A549 (cell line): ENCODE measurements at regions not wholly inside any gene's neighbourhood (a gene's known extent, or its start where the extent isn't known, plus 50 kb on each side); places are given as distances from the start of the nearest gene placed in this dataset.
A peak's percentile ranks its signal among the peaks of the same experiment; 100 is the strongest.
"Not testable (repeated sequence)": the region's sequence is repeated elsewhere in the genome, so short reads cannot be mapped to it uniquely, and the experiment has no call there.

ENCODE experiments used
- ATAC-seq, 2 experiments: fragments of 200-7000 bp in 1 of 2; fragments of >200 bp in 1 of 2; cut with Nextera tagmentation in 1 of 2; cut with Tn5 transposase in 1 of 2; 3 replicates each; pipeline versions ENCODE4 v1.8.0 to v1.9.1; 2018 to 2020; ENCODE audit warnings: mild to moderate bottlenecking in 1 of 2, moderate library complexity in 1 of 2
- CTCF ChIA-PET: fragments of 300-600 bp; sonication (Branson Sonifier 250); formaldehyde crosslinking; extraction: SDS; loops from one replicate; lab custom pipeline; 2021; ENCODE audit warnings: antibody characterized with exemption, inconsistent platforms; lab: Yijun Ruan, JAX
- POLR2A ChIA-PET: fragments of 350-600 bp; formaldehyde crosslinking; extraction: SDS; loops from one replicate; lab custom pipeline; 2021; ENCODE audit warnings: antibody characterized with exemption, inconsistent platforms; lab: Yijun Ruan, JAX
- DNase-seq, 2 experiments: peaks; one replicate each; pipeline versions ENCODE4 v3.0.0 to v3.0.0-alpha.2; 2011 to 2016; ENCODE audit warnings: low read depth in 1 of 2, low spot score in 1 of 2
- FAIRE-seq: peaks from 2 replicates; lab custom pipeline; 2011; peaks lifted over from hg19 to GRCh38; lab: Jason Lieb, UNC
- H3K27ac ChIP-seq, 2 experiments: fragments of >200 bp; sonication (Bioruptor Twin); formaldehyde crosslinking; 3 replicates each; pipeline ENCODE4 v1.5.1; 2016 to 2017
- H3K4me1 ChIP-seq: fragments of >200 bp; sonication (Bioruptor Twin); formaldehyde crosslinking; 3 replicates; pipeline ENCODE4 v1.6.1; 2016
- H3K4me2 ChIP-seq: fragments of >200 bp; sonication (Bioruptor Twin); formaldehyde crosslinking; 3 replicates; pipeline ENCODE4 v1.6.1; 2016
- H3K4me3 ChIP-seq: fragments of >200 bp; sonication (Bioruptor Twin); formaldehyde crosslinking; 3 replicates; pipeline ENCODE4 v1.5.1; 2016
- H3K9me3 ChIP-seq: fragments of >200 bp; sonication (Bioruptor Twin); formaldehyde crosslinking; 3 replicates; pipeline ENCODE4 v1.6.1; 2016
- CBX2 ChIP-seq: fragments of 200-600 bp; sonication (generic); IDR thresholded peaks from 2 replicates; pipeline ENCODE4 v1.6.1; 2016; ENCODE audit warnings: low read depth, mild to moderate bottlenecking, borderline replicate concordance
- CBX8 ChIP-seq: fragments of 200-600 bp; sonication (generic); IDR thresholded peaks from 2 replicates; pipeline ENCODE4 v1.6.1; 2016
- CEBPB ChIP-seq, 2 experiments: fragments of >200 bp in 1 of 2; sonication (Bioruptor Twin) in 1 of 2; formaldehyde crosslinking in 1 of 2; IDR thresholded peaks; 2 replicates each; pipeline ENCODE4 v1.6.1; 2012 to 2016
- HEYL ChIP-seq: fragments of 250-450 bp; sonication (Bioruptor Pico); IDR thresholded peaks from 2 replicates; pipeline ENCODE4 v1.8.0; 2021; ENCODE audit warnings: mild to moderate bottlenecking, moderate library complexity
- JUNB ChIP-seq: fragments of >200 bp; sonication (Bioruptor Twin); formaldehyde crosslinking; IDR thresholded peaks from 2 replicates; pipeline ENCODE4 v1.6.1; 2016
- KDM1A ChIP-seq: fragments of 200-600 bp; sonication (generic); IDR thresholded peaks from 2 replicates; pipeline ENCODE4 v1.6.1; 2016; ENCODE audit warnings: low read depth, mild to moderate bottlenecking
- MAZ ChIP-seq: fragments of 150-350 bp; IDR thresholded peaks from 2 replicates; pipeline ENCODE4 v1.6.1; 2014; ENCODE audit warnings: antibody characterized with exemption, low read depth, low read length, borderline replicate concordance
- NFE2L2 ChIP-seq: fragments of 150-350 bp; conservative IDR thresholded peaks from 2 replicates; pipeline ENCODE4 v1.6.1; 2014; ENCODE audit warnings: low read length
- POLR2AphosphoS2 ChIP-seq: conservative IDR thresholded peaks from 2 replicates; pipeline ENCODE4 v1.6.1; 2012; ENCODE audit warnings: low read length, improper control_type of control experiment, inconsistent platforms
- RCOR1 ChIP-seq: fragments of 150-350 bp; IDR thresholded peaks from 2 replicates; pipeline ENCODE4 v1.6.1; 2014; ENCODE audit warnings: antibody characterized with exemption, low read length, low read depth
- RFX5 ChIP-seq: fragments of 450-650 bp; IDR thresholded peaks from 2 replicates; pipeline ENCODE4 v1.7.1; 2014; ENCODE audit warnings: antibody characterized with exemption, mild to moderate bottlenecking, moderate library complexity
- RNF2 ChIP-seq: fragments of 200-600 bp; sonication (generic); IDR thresholded peaks from 2 replicates; pipeline ENCODE4 v1.6.1; 2016; ENCODE audit warnings: low read depth, mild to moderate bottlenecking, antibody characterized with exemption, moderate library complexity, borderline replicate concordance
- SMC3 ChIP-seq: fragments of >200 bp; sonication (Bioruptor Twin); formaldehyde crosslinking; IDR thresholded peaks from 3 replicates; pipeline ENCODE4 v1.6.1; 2018; ENCODE audit warnings: inconsistent platforms
- TP53 ChIP-seq: fragments of 250-450 bp; sonication (Bioruptor Pico); IDR thresholded peaks from 2 replicates; pipeline ENCODE4 v1.5.0; 2021; ENCODE audit warnings: mild to moderate bottlenecking, moderate library complexity
- ZC3H11A ChIP-seq: fragments of 450-650 bp; IDR thresholded peaks from 2 replicates; pipeline ENCODE4 v1.6.1; 2014; ENCODE audit warnings: antibody characterized with exemption, mild to moderate bottlenecking
- ZFP36 ChIP-seq: fragments of 450-650 bp; IDR thresholded peaks from 2 replicates; pipeline ENCODE4 v1.6.1; 2014; ENCODE audit warnings: borderline replicate concordance; ENCODE audit not compliant: partially characterized antibody
- ZNF302 ChIP-seq: fragments of 250-450 bp; sonication (Bioruptor Pico); IDR thresholded peaks from 2 replicates; pipeline ENCODE4 v1.9.0; 2021; ENCODE audit warnings: inconsistent platforms, mild to moderate bottlenecking, moderate library complexity
- WGBS: methylation state at CpG from one replicate; pipeline ENCODE4 v1.1.6; 2017; ENCODE audit errors: missing lambda C conversion rate; 5-methylcytosine and 5-hydroxymethylcytosine counted together
- TF ChIP-seq, protein P1 (sequence below): fragments of 150-350 bp; IDR thresholded peaks from 2 replicates; pipeline ENCODE4 v1.6.1; 2014; ENCODE audit warnings: low read depth, mild to moderate bottlenecking, low read length
- TF ChIP-seq, protein P2 (sequence below): IDR thresholded peaks from 2 replicates; pipeline ENCODE4 v1.6.1; 2012
- TF ChIP-seq, protein P3 (sequence below): fragments of >200 bp; sonication (Bioruptor Twin); formaldehyde crosslinking; IDR thresholded peaks from 3 replicates; pipeline ENCODE4 v1.6.1; 2016
- TF ChIP-seq, protein P4 (sequence below): fragments of 450-650 bp; IDR thresholded peaks from 2 replicates; pipeline ENCODE4 v1.6.1; 2014; ENCODE audit warnings: antibody characterized with exemption
- TF ChIP-seq, protein P5 (sequence below): fragments of 250-450 bp; sonication (Bioruptor Pico); IDR thresholded peaks from 2 replicates; pipeline ENCODE4 v1.5.0; 2020; ENCODE audit warnings: low read depth, mild to moderate bottlenecking, moderate library complexity
- TF ChIP-seq, protein P6 (sequence below): fragments of 200-600 bp; sonication (generic); IDR thresholded peaks from 2 replicates; pipeline ENCODE4 v1.6.1; 2016; ENCODE audit warnings: antibody characterized with exemption, mild to moderate bottlenecking, moderate library complexity

DNA sequence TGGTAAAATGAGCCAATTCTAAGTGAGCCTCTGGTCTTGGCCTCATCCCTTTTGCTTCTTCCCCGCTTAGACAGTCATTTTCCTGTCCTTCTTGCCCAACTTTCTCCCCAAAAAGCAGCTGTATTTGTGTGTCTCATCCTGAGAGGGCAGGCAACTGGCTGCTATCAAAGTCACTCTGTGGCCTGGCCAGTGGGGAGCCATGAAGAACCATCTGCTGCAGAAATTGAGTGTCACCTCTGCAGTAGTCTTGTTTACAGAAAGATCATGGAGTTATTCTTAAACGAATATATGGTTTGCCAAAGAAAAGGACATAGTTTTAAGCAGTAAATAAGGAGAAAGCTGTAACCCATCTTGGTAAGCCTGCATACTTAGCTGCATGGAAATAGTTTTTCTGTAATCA is 233.6 kb upstream of the ELAVL2 start:
- ATAC-seq (no peak), DNase-seq (no peak), FAIRE-seq (no peak)
- TF ChIP-seq RCOR1 (no peak), ZFP36 (no peak), TP53 (CRISPR knock-in tag) (no peak), MAZ (no peak)
- TF ChIP-seq, protein P1, sequence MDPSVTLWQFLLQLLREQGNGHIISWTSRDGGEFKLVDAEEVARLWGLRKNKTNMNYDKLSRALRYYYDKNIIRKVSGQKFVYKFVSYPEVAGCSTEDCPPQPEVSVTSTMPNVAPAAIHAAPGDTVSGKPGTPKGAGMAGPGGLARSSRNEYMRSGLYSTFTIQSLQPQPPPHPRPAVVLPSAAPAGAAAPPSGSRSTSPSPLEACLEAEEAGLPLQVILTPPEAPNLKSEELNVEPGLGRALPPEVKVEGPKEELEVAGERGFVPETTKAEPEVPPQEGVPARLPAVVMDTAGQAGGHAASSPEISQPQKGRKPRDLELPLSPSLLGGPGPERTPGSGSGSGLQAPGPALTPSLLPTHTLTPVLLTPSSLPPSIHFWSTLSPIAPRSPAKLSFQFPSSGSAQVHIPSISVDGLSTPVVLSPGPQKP, result no peak
- TF ChIP-seq, protein P2, sequence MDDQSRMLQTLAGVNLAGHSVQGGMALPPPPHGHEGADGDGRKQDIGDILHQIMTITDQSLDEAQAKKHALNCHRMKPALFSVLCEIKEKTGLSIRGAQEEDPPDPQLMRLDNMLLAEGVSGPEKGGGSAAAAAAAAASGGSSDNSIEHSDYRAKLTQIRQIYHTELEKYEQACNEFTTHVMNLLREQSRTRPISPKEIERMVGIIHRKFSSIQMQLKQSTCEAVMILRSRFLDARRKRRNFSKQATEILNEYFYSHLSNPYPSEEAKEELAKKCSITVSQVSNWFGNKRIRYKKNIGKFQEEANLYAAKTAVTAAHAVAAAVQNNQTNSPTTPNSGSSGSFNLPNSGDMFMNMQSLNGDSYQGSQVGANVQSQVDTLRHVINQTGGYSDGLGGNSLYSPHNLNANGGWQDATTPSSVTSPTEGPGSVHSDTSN, result no peak
- 3% methylated on average over 2 of the region's 2 CpGs for WGBS
- Histone ChIP-seq H3K4me1 (no peaks in the 10 kb centered on the region), H3K9me3 (no peaks in the 10 kb centered on the region), H3K4me2 (no peak overlapping the region), H3K4me3 (no peak overlapping the region), H3K27ac (no peak overlapping the region)
- POLR2A ChIA-PET, result no interaction called here
- CTCF ChIA-PET, result no interaction called here

DNA sequence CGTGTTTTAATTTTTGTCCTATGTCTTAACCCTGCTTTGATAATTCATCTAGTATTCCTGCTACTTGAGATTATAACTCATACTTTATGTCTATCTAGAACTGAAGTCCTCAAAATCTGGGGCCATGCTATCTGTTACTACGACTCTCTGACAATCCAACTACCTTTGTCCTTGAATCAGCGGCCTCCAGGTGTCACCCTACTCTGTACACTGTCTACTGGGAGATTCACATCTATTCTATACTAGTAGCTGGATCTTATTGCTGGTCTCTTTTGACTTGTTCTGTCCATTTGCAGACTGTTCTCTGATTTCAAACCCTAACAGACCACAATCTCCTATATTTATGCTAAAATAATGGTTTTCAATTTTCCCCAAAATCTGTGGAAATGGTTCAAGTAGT is 225.5 kb upstream of the ELAVL2 start:
- DNase-seq, result no peak

DNA sequence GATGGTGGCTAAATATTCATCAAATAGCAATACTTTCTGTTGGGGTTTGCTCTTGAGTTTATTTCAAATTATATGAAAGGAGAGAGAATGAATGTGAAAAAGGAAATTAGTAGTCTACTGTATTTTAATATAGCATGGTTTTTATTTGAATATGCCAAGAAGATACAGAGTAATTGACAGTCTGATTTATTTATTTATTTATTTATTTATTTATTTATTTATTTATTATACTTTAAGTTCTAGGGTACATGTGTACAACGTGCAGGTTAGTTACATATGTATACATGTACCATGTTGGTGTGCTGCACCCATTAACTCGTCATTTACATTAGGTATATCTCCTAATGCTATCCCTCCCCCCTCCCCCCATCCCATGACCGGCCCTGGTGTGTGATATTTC is 224.2 kb upstream of the ELAVL2 start:
- H3K4me1 ChIP-seq, ATAC-seq, H3K4me2 ChIP-seq, FAIRE-seq, H3K4me3 ChIP-seq, DNase-seq, H3K9me3 ChIP-seq, H3K27ac ChIP-seq, POLR2A ChIA-PET, CTCF ChIA-PET: not testable (repeated sequence)
- peak; percentile 85 for TF ChIP-seq ZC3H11A
- WGBS, result 2% methylated on average over 3 of the region's 3 CpGs

More for the DNA sequence above, 225.5 kb upstream of the ELAVL2 start:
- ATAC-seq, result no peak
- TF ChIP-seq POLR2AphosphoS2 (no peak), JUNB (no peak)
- FAIRE-seq, result no peak
- no peaks in the 10 kb centered on the region for H3K9me3 ChIP-seq
- WGBS, result 1% methylated on average over 3 of the region's 3 CpGs
- H3K4me1 ChIP-seq, result no peaks in the 10 kb centered on the region
- ChIA-PET CTCF (no interaction called here), POLR2A (no interaction called here)
- H3K27ac ChIP-seq, result no peak overlapping the region
- H3K4me2 ChIP-seq, result no peak overlapping the region
- no peak overlapping the region for H3K4me3 ChIP-seq

DNA sequence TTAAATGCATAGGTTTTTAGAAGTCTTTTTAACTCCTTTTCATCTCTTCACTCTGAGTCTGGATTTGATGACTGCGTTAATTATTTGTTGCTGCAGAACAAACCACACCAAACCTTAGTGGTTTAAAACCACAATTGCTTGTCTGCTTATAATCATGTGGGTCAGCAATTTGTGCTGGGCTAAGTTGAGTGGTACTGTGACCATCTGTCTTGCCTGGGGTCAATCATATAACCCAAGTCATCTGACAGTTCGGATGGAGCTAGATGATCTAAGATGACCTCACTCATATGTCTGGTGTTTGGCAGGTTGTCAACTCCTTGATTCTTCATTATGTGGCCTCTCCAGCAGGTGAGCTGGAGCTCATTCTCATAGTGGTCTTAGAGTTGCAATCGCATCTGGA is 219.1 kb upstream of the ELAVL2 start:
- H3K4me3 ChIP-seq, result no peak overlapping the region
- H3K9me3 ChIP-seq, result no peaks in the 10 kb centered on the region; the same call in 2 of the 3 replicates
- 3% methylated on average over 3 of the region's 3 CpGs for WGBS
- POLR2A ChIA-PET, result no interaction called here
- DNase-seq (no peak), FAIRE-seq (no peak), ATAC-seq (no peak)
- no peaks in the 10 kb centered on the region for H3K4me1 ChIP-seq
- no peak overlapping the region for H3K27ac ChIP-seq
- CTCF ChIA-PET, result no interaction called here
- H3K4me2 ChIP-seq, result no peak overlapping the region
- no peak for TF ChIP-seq CBX2
- no peak for TF ChIP-seq RFX5
- TF ChIP-seq CEBPB (IDR thresholded peaks at IDR 0.05), result no peak
- no peak for TF ChIP-seq JUNB
- TF ChIP-seq RCOR1, result no peak
- TF ChIP-seq NFE2L2, result no peak
- TF ChIP-seq, protein P3, sequence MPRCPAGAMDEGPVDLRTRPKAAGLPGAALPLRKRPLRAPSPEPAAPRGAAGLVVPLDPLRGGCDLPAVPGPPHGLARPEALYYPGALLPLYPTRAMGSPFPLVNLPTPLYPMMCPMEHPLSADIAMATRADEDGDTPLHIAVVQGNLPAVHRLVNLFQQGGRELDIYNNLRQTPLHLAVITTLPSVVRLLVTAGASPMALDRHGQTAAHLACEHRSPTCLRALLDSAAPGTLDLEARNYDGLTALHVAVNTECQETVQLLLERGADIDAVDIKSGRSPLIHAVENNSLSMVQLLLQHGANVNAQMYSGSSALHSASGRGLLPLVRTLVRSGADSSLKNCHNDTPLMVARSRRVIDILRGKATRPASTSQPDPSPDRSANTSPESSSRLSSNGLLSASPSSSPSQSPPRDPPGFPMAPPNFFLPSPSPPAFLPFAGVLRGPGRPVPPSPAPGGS, result no peak
- TF ChIP-seq ZNF302, result no peak
- no peak for TF ChIP-seq KDM1A
- TF ChIP-seq CBX8, result no peak
- TF ChIP-seq, protein P4, sequence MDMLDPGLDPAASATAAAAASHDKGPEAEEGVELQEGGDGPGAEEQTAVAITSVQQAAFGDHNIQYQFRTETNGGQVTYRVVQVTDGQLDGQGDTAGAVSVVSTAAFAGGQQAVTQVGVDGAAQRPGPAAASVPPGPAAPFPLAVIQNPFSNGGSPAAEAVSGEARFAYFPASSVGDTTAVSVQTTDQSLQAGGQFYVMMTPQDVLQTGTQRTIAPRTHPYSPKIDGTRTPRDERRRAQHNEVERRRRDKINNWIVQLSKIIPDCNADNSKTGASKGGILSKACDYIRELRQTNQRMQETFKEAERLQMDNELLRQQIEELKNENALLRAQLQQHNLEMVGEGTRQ, result no peak
- no peak for TF ChIP-seq RNF2
- TF ChIP-seq, protein P5, sequence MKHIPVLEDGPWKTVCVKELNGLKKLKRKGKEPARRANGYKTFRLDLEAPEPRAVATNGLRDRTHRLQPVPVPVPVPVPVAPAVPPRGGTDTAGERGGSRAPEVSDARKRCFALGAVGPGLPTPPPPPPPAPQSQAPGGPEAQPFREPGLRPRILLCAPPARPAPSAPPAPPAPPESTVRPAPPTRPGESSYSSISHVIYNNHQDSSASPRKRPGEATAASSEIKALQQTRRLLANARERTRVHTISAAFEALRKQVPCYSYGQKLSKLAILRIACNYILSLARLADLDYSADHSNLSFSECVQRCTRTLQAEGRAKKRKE (CRISPR knock-in tag), result no peak
- TF ChIP-seq, protein P6, sequence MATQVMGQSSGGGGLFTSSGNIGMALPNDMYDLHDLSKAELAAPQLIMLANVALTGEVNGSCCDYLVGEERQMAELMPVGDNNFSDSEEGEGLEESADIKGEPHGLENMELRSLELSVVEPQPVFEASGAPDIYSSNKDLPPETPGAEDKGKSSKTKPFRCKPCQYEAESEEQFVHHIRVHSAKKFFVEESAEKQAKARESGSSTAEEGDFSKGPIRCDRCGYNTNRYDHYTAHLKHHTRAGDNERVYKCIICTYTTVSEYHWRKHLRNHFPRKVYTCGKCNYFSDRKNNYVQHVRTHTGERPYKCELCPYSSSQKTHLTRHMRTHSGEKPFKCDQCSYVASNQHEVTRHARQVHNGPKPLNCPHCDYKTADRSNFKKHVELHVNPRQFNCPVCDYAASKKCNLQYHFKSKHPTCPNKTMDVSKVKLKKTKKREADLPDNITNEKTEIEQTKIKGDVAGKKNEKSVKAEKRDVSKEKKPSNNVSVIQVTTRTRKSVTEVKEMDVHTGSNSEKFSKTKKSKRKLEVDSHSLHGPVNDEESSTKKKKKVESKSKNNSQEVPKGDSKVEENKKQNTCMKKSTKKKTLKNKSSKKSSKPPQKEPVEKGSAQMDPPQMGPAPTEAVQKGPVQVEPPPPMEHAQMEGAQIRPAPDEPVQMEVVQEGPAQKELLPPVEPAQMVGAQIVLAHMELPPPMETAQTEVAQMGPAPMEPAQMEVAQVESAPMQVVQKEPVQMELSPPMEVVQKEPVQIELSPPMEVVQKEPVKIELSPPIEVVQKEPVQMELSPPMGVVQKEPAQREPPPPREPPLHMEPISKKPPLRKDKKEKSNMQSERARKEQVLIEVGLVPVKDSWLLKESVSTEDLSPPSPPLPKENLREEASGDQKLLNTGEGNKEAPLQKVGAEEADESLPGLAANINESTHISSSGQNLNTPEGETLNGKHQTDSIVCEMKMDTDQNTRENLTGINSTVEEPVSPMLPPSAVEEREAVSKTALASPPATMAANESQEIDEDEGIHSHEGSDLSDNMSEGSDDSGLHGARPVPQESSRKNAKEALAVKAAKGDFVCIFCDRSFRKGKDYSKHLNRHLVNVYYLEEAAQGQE, result no peak
- no peak for TF ChIP-seq HEYL (CRISPR knock-in tag)
- no peak for TF ChIP-seq SMC3
